ENCODE measurements at regions not wholly inside any gene's neighbourhood (a gene's known extent, or its start where the extent isn't known, plus 50 kb on each side); places are given as distances from the start of the nearest gene placed in this dataset.
"Not testable (repeated sequence)": the region's sequence is repeated elsewhere in the genome, so short reads cannot be mapped to it uniquely, and the experiment has no call there.

- DNase-seq = no peak
Measured at GRCh38 chr15:62649793-62650420, 392.6 kb upstream of the TPM1 start.

GRCh38 chr15:62653122-62653521 lies 389.4 kb upstream of the TPM1 start:
- DNase-seq = no peak

GRCh38 chr15:62656071-62656470 lies 386.5 kb upstream of the TPM1 start:
- no peak for DNase-seq

- DNase-seq = not testable (repeated sequence)
Measured at GRCh38 chr15:62657501-62657900, 385.0 kb upstream of the TPM1 start.

- DNase-seq = no peak
Measured at GRCh38 chr15:62658498-62658897, 384.0 kb upstream of the TPM1 start.

- no peak for DNase-seq
Measured at GRCh38 chr15:62663547-62663946, 379.0 kb upstream of the TPM1 start.

GRCh38 chr15:62665449-62665848 lies 377.1 kb upstream of the TPM1 start:
- no peak for DNase-seq

- no peak for DNase-seq
Measured at GRCh38 chr15:62666046-62666445, 376.5 kb upstream of the TPM1 start.

- no peak for DNase-seq
Measured at GRCh38 chr15:62672268-62672667, 370.3 kb upstream of the TPM1 start.

- DNase-seq = no peak
Measured at GRCh38 chr15:62676891-62677290, 365.7 kb upstream of the TPM1 start.

GRCh38 chr15:62681939-62682896 lies 360.3 kb upstream of the TPM1 start:
- no peak for DNase-seq

GRCh38 chr15:62683192-62683591 lies 359.4 kb upstream of the TPM1 start:
- DNase-seq = not testable (repeated sequence)

- no peak for DNase-seq
Measured at GRCh38 chr15:62684123-62684808, 358.3 kb upstream of the TPM1 start.

GRCh38 chr15:62691008-62691407 lies 351.5 kb upstream of the TPM1 start:
- no peak for DNase-seq

GRCh38 chr15:62697636-62698035 lies 344.9 kb upstream of the TPM1 start:
- DNase-seq = no peak

GRCh38 chr15:62698646-62699045 lies 343.9 kb upstream of the TPM1 start:
- DNase-seq = no peak

GRCh38 chr15:62706317-62706716 lies 336.2 kb upstream of the TPM1 start:
- DNase-seq = no peak

GRCh38 chr15:62708470-62708869 lies 334.1 kb upstream of the TPM1 start:
- no peak for DNase-seq

GRCh38 chr15:62709261-62709660 lies 333.3 kb upstream of the TPM1 start:
- DNase-seq = no peak

GRCh38 chr15:62711691-62712454 lies 330.7 kb upstream of the TPM1 start:
- no peak for DNase-seq

- DNase-seq = no peak
Measured at GRCh38 chr15:62712455-62712839, 330.1 kb upstream of the TPM1 start.

- no peak for DNase-seq
Measured at GRCh38 chr15:62715946-62716345, 326.6 kb upstream of the TPM1 start.

- no peak for DNase-seq
Measured at GRCh38 chr15:62717496-62717895, 325.1 kb upstream of the TPM1 start.

Data from CD4-positive, alpha-beta T cell treated with Interleukin-21 for 1 hour (primary cell).